Panc1 (cell line): ENCODE measurements at regions not wholly inside any gene's neighbourhood (a gene's known extent, or its start where the extent isn't known, plus 50 kb on each side); places are given as distances from the start of the nearest gene placed in this dataset.

Source experiments
- ATAC-seq: fragments of 200-7000 bp; cut with Tn5 transposase; 2 replicates; pipeline ENCODE4 v1.9.1; 2020; ENCODE audit warnings: mild to moderate bottlenecking, moderate library complexity
- BruUV-seq: library from RNA; stranded (reverse); fragments of 400-500 nt; replicated peaks from 2 replicates; lab custom pipeline; 2021; lab: Mats Ljungman, UMichigan
- CTCF ChIA-PET: fragments of 300-600 bp; sonication (Branson Sonifier 250); formaldehyde crosslinking; loops from one replicate; lab custom pipeline; 2022; ENCODE audit warnings: antibody characterized with exemption; lab: Charles Lee
- POLR2A ChIA-PET: fragments of 300-600 bp; sonication (Branson Sonifier 250); formaldehyde crosslinking; loops from one replicate; lab custom pipeline; 2022; ENCODE audit warnings: antibody characterized with exemption; lab: Charles Lee
- DNase-seq: peaks from one replicate; pipeline ENCODE4 v3.0.0-alpha.2; 2010; ENCODE audit warnings: low read depth, low spot score
- H3K27ac ChIP-seq: 2 replicates; pipeline ENCODE4 v1.5.1; 2011; ENCODE audit warnings: mild to moderate bottlenecking, low read length, inconsistent platforms
- H3K27me3 ChIP-seq: fragments of 200-500 bp; sonication (Bioruptor generic); 2 replicates; pipeline ENCODE4 v1.6.0; 2014; ENCODE audit warnings: low read length, inconsistent platforms; ENCODE audit not compliant: control insufficient read depth, insufficient read depth
- H3K36me3 ChIP-seq: fragments of 200-500 bp; sonication (Bioruptor generic); 2 replicates; pipeline ENCODE4 v1.5.1; 2014; ENCODE audit warnings: inconsistent platforms, mild to moderate bottlenecking, low read length, moderate library complexity; ENCODE audit not compliant: control insufficient read depth, insufficient read depth
- H3K4me1 ChIP-seq: 2 replicates; pipeline ENCODE4 v1.5.1; 2011; ENCODE audit warnings: inconsistent platforms, mild to moderate bottlenecking, low read length, moderate library complexity; ENCODE audit not compliant: control insufficient read depth, insufficient read depth
- H3K4me3 ChIP-seq, 2 experiments: 2 replicates each; pipeline ENCODE4 v1.5.1; 2011 to 2012; ENCODE audit warnings: low read depth in 2 of 2, low read length in 2 of 2, mild to moderate bottlenecking in 2 of 2, inconsistent platforms in 1 of 2, moderate library complexity in 1 of 2
- H3K9me3 ChIP-seq: fragments of 200-500 bp; sonication (Bioruptor generic); 2 replicates; pipeline ENCODE4 v1.5.1; 2014; ENCODE audit warnings: low read depth, mild to moderate bottlenecking, inconsistent platforms, low read length, moderate library complexity; ENCODE audit not compliant: control insufficient read depth, insufficient read depth
- CTCF ChIP-seq: fragments of 450-650 bp; IDR thresholded peaks from 2 replicates; pipeline ENCODE4 v1.5.1; 2017; ENCODE audit warnings: mild to moderate bottlenecking
- POLR2AphosphoS5 ChIP-seq: IDR thresholded peaks from 2 replicates; pipeline ENCODE4 v1.6.1; 2012; ENCODE audit warnings: mild to moderate bottlenecking, low read depth, low read length, moderate library complexity
- REST ChIP-seq, 2 experiments: IDR thresholded peaks; 2 replicates each; pipeline ENCODE4 v1.6.1; 2011 to 2012; ENCODE audit warnings: low read depth in 2 of 2, control low read depth in 1 of 2, low read length in 1 of 2, mild to moderate bottlenecking in 1 of 2, moderate library complexity in 1 of 2; ENCODE audit not compliant: insufficient read depth in 1 of 2
- SIN3A ChIP-seq: IDR thresholded peaks from 2 replicates; pipeline ENCODE4 v1.6.1; 2012; ENCODE audit warnings: low read depth, mild to moderate bottlenecking, low read length, moderate library complexity, borderline replicate concordance; ENCODE audit not compliant: insufficient read depth
- TCF7L2 ChIP-seq: IDR thresholded peaks from 2 replicates; pipeline ENCODE4 v1.6.1; 2011; ENCODE audit warnings: mild to moderate bottlenecking, low read depth, low read length, inconsistent platforms
- in situ Hi-C: cut with HindIII; loops from 2 replicates; pipeline ENCODE4 v1.10.0; 2016; ENCODE audit warnings: low sequenced_read_pairs, low pct_unique_long_range_greater_than_20kb
- intact Hi-C: fragments of 100-400 bp; cut with micrococcal nuclease; formaldehyde crosslinking; loops from one replicate; pipeline ENCODE4 v1.10.0; 2022; ENCODE audit not compliant: unreplicated experiment

GRCh38 chr11:70546191-70546940 lies 148.0 kb downstream of the CTTN start:
- no TSS peak for BruUV-seq
- no peak for DNase-seq
- intact Hi-C loops (no loop called here), in situ Hi-C loops (no loop called here)
- H3K9me3 ChIP-seq = no peaks in the 10 kb centered on the region
- POLR2A ChIA-PET = interaction anchor here (0.6 kb wide), 1 partner anchor 137 kb away, joined by 5 read pairs; no protein-coding TSS in a partner anchor
- H3K27ac ChIP-seq = no peak overlapping the region
- no peak for TF ChIP-seq TCF7L2
- no peak for TF ChIP-seq REST (IDR thresholded peaks at IDR 0.05; ENCODE audit: insufficient read depth in 1 of 2, low read depth in 2 of 2, low read length in 1 of 2)
- no peak for TF ChIP-seq POLR2AphosphoS5
- TF ChIP-seq SIN3A = no peak
- TF ChIP-seq CTCF = no peak
- CTCF ChIA-PET = no interaction called here
- H3K36me3 ChIP-seq = no peaks in the 10 kb centered on the region
- H3K4me3 ChIP-seq = no peak overlapping the region
- ATAC-seq = no peak
- H3K27me3 ChIP-seq = no peaks in the 10 kb centered on the region
- H3K4me1 ChIP-seq = no peaks in the 10 kb centered on the region

- TF ChIP-seq TCF7L2 = no peak
- TF ChIP-seq CTCF = no peak
- TF ChIP-seq REST (IDR thresholded peaks at IDR 0.05; ENCODE audit: insufficient read depth in 1 of 2, low read depth in 2 of 2, low read length in 1 of 2) = no peak
- no peak for TF ChIP-seq SIN3A
- TF ChIP-seq POLR2AphosphoS5 = no peak
- intact Hi-C loops = no loop called here
- Histone ChIP-seq H3K27me3 (no peaks in the 10 kb centered on the region), H3K9me3 (no peaks in the 10 kb centered on the region), H3K4me1 (no peaks in the 10 kb centered on the region), H3K36me3 (no peaks in the 10 kb centered on the region), H3K27ac (no peak overlapping the region), H3K4me3 (no peak overlapping the region)
- ChIA-PET CTCF (no interaction called here), POLR2A (no interaction called here)
- no peak for DNase-seq
- ATAC-seq = no peak
- in situ Hi-C loops = no loop called here
- no TSS peak for BruUV-seq
Observed at GRCh38 chr11:70547386-70547785, 149.1 kb downstream of the CTTN start.
